Panc1 (cell line): ENCODE measurements at regions not wholly inside any gene's neighbourhood (a gene's known extent, or its start where the extent isn't known, plus 50 kb on each side); places are given as distances from the start of the nearest gene placed in this dataset.

ENCODE experiments used
- ATAC-seq: fragments of 200-7000 bp; cut with Tn5 transposase; 2 replicates; pipeline ENCODE4 v1.9.1; 2020; ENCODE audit warnings: mild to moderate bottlenecking, moderate library complexity
- BruUV-seq: library from RNA; stranded (reverse); fragments of 400-500 nt; replicated peaks from 2 replicates; lab custom pipeline; 2021; lab: Mats Ljungman, UMichigan
- CTCF ChIA-PET: fragments of 300-600 bp; sonication (Branson Sonifier 250); formaldehyde crosslinking; loops from one replicate; lab custom pipeline; 2022; ENCODE audit warnings: antibody characterized with exemption; lab: Charles Lee
- POLR2A ChIA-PET: fragments of 300-600 bp; sonication (Branson Sonifier 250); formaldehyde crosslinking; loops from one replicate; lab custom pipeline; 2022; ENCODE audit warnings: antibody characterized with exemption; lab: Charles Lee
- DNase-seq: peaks from one replicate; pipeline ENCODE4 v3.0.0-alpha.2; 2010; ENCODE audit warnings: low read depth, low spot score
- H3K27ac ChIP-seq: 2 replicates; pipeline ENCODE4 v1.5.1; 2011; ENCODE audit warnings: mild to moderate bottlenecking, low read length, inconsistent platforms
- H3K27me3 ChIP-seq: fragments of 200-500 bp; sonication (Bioruptor generic); 2 replicates; pipeline ENCODE4 v1.6.0; 2014; ENCODE audit warnings: low read length, inconsistent platforms; ENCODE audit not compliant: control insufficient read depth, insufficient read depth
- H3K36me3 ChIP-seq: fragments of 200-500 bp; sonication (Bioruptor generic); 2 replicates; pipeline ENCODE4 v1.5.1; 2014; ENCODE audit warnings: inconsistent platforms, mild to moderate bottlenecking, low read length, moderate library complexity; ENCODE audit not compliant: control insufficient read depth, insufficient read depth
- H3K4me1 ChIP-seq: 2 replicates; pipeline ENCODE4 v1.5.1; 2011; ENCODE audit warnings: inconsistent platforms, mild to moderate bottlenecking, low read length, moderate library complexity; ENCODE audit not compliant: control insufficient read depth, insufficient read depth
- H3K4me3 ChIP-seq, 2 experiments: 2 replicates each; pipeline ENCODE4 v1.5.1; 2011 to 2012; ENCODE audit warnings: low read depth in 2 of 2, low read length in 2 of 2, mild to moderate bottlenecking in 2 of 2, inconsistent platforms in 1 of 2, moderate library complexity in 1 of 2
- H3K9me3 ChIP-seq: fragments of 200-500 bp; sonication (Bioruptor generic); 2 replicates; pipeline ENCODE4 v1.5.1; 2014; ENCODE audit warnings: low read depth, mild to moderate bottlenecking, inconsistent platforms, low read length, moderate library complexity; ENCODE audit not compliant: control insufficient read depth, insufficient read depth
- CTCF ChIP-seq: fragments of 450-650 bp; IDR thresholded peaks from 2 replicates; pipeline ENCODE4 v1.5.1; 2017; ENCODE audit warnings: mild to moderate bottlenecking
- POLR2AphosphoS5 ChIP-seq: IDR thresholded peaks from 2 replicates; pipeline ENCODE4 v1.6.1; 2012; ENCODE audit warnings: mild to moderate bottlenecking, low read depth, low read length, moderate library complexity
- REST ChIP-seq, 2 experiments: IDR thresholded peaks; 2 replicates each; pipeline ENCODE4 v1.6.1; 2011 to 2012; ENCODE audit warnings: low read depth in 2 of 2, control low read depth in 1 of 2, low read length in 1 of 2, mild to moderate bottlenecking in 1 of 2, moderate library complexity in 1 of 2; ENCODE audit not compliant: insufficient read depth in 1 of 2
- SIN3A ChIP-seq: IDR thresholded peaks from 2 replicates; pipeline ENCODE4 v1.6.1; 2012; ENCODE audit warnings: low read depth, mild to moderate bottlenecking, low read length, moderate library complexity, borderline replicate concordance; ENCODE audit not compliant: insufficient read depth
- TCF7L2 ChIP-seq: IDR thresholded peaks from 2 replicates; pipeline ENCODE4 v1.6.1; 2011; ENCODE audit warnings: mild to moderate bottlenecking, low read depth, low read length, inconsistent platforms
- in situ Hi-C: cut with HindIII; loops from 2 replicates; pipeline ENCODE4 v1.10.0; 2016; ENCODE audit warnings: low sequenced_read_pairs, low pct_unique_long_range_greater_than_20kb
- intact Hi-C: fragments of 100-400 bp; cut with micrococcal nuclease; formaldehyde crosslinking; loops from one replicate; pipeline ENCODE4 v1.10.0; 2022; ENCODE audit not compliant: unreplicated experiment

GRCh38 chrX:14083783-14084182, 54.1 kb upstream of the GEMIN8 start:
- ChIA-PET CTCF (no interaction called here), POLR2A (no interaction called here)
- Histone ChIP-seq H3K4me1 (no peaks in the 10 kb centered on the region), H3K9me3 (no peaks in the 10 kb centered on the region), H3K27ac (no peak overlapping the region), H3K36me3 (no peaks in the 10 kb centered on the region), H3K4me3 (no peak overlapping the region), H3K27me3 (no peaks in the 10 kb centered on the region)
- BruUV-seq: no TSS peak
- in situ Hi-C loops: no loop called here
- DNase-seq: no peak
- no peak for TF ChIP-seq TCF7L2
- no peak for TF ChIP-seq REST (IDR thresholded peaks at IDR 0.05; ENCODE audit: insufficient read depth in 1 of 2, low read depth in 2 of 2, low read length in 1 of 2)
- no peak for TF ChIP-seq POLR2AphosphoS5
- no peak for TF ChIP-seq SIN3A
- TF ChIP-seq CTCF: no peak
- intact Hi-C loops: no loop called here
- no peak for ATAC-seq

GRCh38 chrX:14079891-14080430, 50.3 kb upstream of the GEMIN8 start:
- ChIA-PET CTCF (no interaction called here), POLR2A (no interaction called here)
- no peak for DNase-seq
- H3K4me1 ChIP-seq: no peaks in the 10 kb centered on the region
- ATAC-seq: no peak
- intact Hi-C loops: no loop called here
- H3K27me3 ChIP-seq: no peaks in the 10 kb centered on the region
- H3K9me3 ChIP-seq: no peaks in the 10 kb centered on the region
- in situ Hi-C loops: no loop called here
- BruUV-seq: no TSS peak
- H3K36me3 ChIP-seq: no peaks in the 10 kb centered on the region
- TF ChIP-seq POLR2AphosphoS5: no peak
- TF ChIP-seq CTCF: no peak
- H3K4me3 ChIP-seq: no peak overlapping the region
- H3K27ac ChIP-seq: no peak overlapping the region
